GM12874 (cell line): ENCODE measurements at regions not wholly inside any gene's neighbourhood (a gene's known extent, or its start where the extent isn't known, plus 50 kb on each side); places are given as distances from the start of the nearest gene placed in this dataset.

Experiments used
- TF ChIP-seq, protein P1 (sequence below): IDR thresholded peaks from 2 replicates; pipeline ENCODE4 v1.5.1; 2011; ENCODE audit warnings: low read depth, mild to moderate bottlenecking, control low read depth, low read length, moderate library complexity; ENCODE audit not compliant: insufficient read depth

DNA sequence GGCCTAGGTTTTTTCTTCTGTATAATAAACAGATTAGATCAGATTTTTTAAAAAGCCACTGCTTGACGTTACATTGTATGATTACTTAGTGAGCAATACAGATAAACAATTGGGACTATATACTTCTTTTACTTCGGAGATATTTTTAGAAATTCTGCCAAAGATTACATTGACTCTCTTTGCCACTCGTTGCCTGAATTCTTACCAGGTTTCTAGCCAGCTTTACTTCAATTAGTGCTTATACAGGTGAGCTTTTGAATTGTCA is 156.6 kb downstream of the HAUS1 start:
- TF ChIP-seq, protein P1, sequence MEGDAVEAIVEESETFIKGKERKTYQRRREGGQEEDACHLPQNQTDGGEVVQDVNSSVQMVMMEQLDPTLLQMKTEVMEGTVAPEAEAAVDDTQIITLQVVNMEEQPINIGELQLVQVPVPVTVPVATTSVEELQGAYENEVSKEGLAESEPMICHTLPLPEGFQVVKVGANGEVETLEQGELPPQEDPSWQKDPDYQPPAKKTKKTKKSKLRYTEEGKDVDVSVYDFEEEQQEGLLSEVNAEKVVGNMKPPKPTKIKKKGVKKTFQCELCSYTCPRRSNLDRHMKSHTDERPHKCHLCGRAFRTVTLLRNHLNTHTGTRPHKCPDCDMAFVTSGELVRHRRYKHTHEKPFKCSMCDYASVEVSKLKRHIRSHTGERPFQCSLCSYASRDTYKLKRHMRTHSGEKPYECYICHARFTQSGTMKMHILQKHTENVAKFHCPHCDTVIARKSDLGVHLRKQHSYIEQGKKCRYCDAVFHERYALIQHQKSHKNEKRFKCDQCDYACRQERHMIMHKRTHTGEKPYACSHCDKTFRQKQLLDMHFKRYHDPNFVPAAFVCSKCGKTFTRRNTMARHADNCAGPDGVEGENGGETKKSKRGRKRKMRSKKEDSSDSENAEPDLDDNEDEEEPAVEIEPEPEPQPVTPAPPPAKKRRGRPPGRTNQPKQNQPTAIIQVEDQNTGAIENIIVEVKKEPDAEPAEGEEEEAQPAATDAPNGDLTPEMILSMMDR, result no peak

DNA sequence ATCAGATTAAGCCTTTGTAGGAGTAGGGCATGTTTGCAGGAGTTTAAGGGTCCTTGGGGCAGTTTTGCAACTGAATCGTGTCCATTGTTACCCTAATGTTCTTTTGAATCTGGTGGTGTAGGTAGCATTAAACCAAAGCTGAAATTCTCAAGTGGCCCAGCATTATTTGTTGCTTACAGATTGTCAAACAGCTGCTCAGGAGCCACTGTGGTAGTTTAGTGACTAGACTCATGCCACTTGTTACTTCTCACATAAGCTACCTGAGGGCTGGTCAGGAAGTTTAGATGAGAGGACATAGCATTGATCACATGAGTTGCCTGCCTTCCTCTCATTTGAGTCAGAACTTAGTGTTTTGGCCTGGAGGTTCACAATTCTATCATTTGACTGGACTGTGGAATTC is 157.6 kb downstream of the HAUS1 start:
- TF ChIP-seq, protein P1, result no peak

DNA sequence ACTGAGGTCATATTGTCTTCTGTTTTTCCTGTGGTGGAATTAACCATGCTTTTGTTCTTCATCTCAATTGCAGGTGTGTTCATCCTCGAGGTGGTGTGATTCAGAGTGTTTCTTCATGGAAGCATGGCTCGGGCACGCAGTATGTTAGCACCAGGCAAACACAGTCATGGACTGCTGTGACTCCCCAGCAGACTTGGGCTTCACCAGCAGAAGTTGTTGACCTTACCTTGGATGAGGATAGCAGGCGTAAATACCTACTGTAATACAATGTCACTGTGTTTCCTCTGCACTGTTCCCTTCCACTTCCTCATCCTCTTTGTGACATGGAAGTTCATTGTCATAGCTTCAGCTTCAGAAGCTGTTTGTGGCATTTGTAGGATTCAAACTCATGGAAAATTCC is 158.7 kb downstream of the HAUS1 start:
- TF ChIP-seq, protein P1, result no peak

- TF ChIP-seq, protein P1, result no peak
Observed at GRCh38 chr18:46264255-46264654, 160.1 kb downstream of the HAUS1 start.

DNA sequence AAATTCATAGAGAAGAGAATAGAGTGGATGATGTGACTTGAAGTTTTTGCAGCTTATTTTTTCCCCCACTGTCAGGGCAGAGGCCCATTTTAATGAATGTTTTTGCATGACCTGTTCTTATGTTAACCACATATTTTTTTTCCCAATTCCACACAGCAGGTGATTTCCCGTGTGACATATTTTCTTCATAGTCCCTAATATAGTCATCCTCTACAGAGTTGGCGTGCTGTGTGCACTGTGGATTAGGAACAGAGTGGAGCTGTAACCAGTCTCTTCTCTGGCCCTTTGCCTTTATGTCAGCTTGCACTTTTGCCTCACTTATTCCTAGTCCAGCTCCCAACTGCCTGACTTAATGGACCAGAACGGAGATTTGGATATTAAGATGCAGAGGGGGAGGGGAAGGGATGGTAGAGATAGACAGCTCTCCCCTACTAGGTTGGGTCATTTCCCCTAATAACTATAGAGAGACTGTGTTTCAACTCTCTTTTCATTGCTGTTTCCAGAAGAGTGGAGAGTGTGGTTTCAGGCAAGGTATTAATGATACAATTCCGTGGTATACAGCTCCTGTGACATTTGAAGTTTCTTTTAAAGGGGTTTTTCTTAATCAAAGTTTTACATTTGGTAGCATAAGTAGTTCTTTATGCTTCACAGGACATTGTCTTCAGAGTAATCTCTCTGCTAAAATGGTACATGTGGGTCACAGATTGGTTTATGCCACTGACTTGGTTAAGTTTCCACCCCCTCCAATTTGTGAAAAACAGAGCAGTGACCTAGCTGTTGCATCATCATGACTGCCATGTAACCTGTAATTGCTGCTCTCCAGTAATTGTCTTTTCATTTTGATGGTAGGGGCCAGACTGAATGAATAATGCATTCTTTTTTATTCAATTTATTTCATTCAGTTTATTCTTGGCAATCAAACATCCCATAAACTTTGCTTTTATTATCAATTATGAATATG is 161.3 kb downstream of the HAUS1 start:
- TF ChIP-seq, protein P1, result no peak

DNA sequence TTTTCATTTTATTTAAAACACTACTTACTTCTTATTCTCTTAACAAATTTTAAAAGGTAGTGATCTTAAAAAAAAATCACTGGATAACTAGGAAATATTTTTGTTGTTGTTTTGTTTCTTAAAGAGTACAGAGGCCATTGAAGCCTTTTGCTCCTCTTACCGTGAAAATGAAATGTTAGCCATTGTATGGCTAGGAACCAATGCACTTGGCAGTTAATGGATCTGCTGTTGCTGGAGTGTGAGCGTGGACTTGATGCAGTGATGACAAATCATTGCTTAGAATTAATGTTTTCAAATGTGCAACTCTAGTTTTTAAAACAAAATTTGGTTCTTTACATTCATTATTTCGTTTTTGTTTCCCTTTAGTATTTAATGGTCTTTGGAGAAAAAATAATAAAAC is 162.3 kb downstream of the HAUS1 start:
- TF ChIP-seq, protein P1, result no peak

- TF ChIP-seq, protein P1, result no peak
Observed at GRCh38 chr18:46268671-46269070, 164.5 kb downstream of the HAUS1 start.
